Astrocyte (in vitro differentiated cells and primary cell): ENCODE measurements at regions not wholly inside any gene's neighbourhood (a gene's known extent, or its start where the extent isn't known, plus 50 kb on each side); places are given as distances from the start of the nearest gene placed in this dataset.

Experiments
- DNase-seq: peaks from one replicate; pipeline ENCODE4 v3.0.0-alpha.2; 2010; ENCODE audit warnings: low read depth
- FAIRE-seq: peaks from 2 replicates; lab custom pipeline; 2011; peaks lifted over from hg19 to GRCh38; lab: Jason Lieb, UNC
- H2AFZ ChIP-seq: 2 replicates; pipeline ENCODE4 v1.6.0; 2012; ENCODE audit warnings: low read depth, low read length, inconsistent platforms
- H3K27ac ChIP-seq: 2 replicates; pipeline ENCODE4 v1.5.1; 2011; ENCODE audit warnings: low read depth, low read length, inconsistent platforms
- H3K27me3 ChIP-seq: 2 replicates; pipeline ENCODE4 v1.6.0; 2011; ENCODE audit warnings: low read length, inconsistent platforms; ENCODE audit not compliant: insufficient read depth
- H3K36me3 ChIP-seq: 2 replicates; pipeline ENCODE4 v1.5.1; 2011; ENCODE audit warnings: low read length, inconsistent platforms; ENCODE audit not compliant: insufficient read depth
- H3K4me1 ChIP-seq: 2 replicates; pipeline ENCODE4 v1.5.1; 2011; ENCODE audit warnings: low read length, inconsistent platforms; ENCODE audit not compliant: insufficient read depth
- H3K4me2 ChIP-seq: 2 replicates; pipeline ENCODE4 v1.6.0; 2012; ENCODE audit warnings: low read length, inconsistent platforms
- H3K4me3 ChIP-seq: 2 replicates; pipeline ENCODE4 v1.5.1; 2011; ENCODE audit warnings: low read depth, mild to moderate bottlenecking, low read length, inconsistent platforms; ENCODE audit not compliant: insufficient read depth
- H3K79me2 ChIP-seq: 2 replicates; pipeline ENCODE4 v1.6.0; 2012; ENCODE audit warnings: mild to moderate bottlenecking, low read length, inconsistent platforms; ENCODE audit not compliant: insufficient read depth
- H3K9ac ChIP-seq: 2 replicates; pipeline ENCODE4 v1.6.0; 2012; ENCODE audit warnings: mild to moderate bottlenecking, low read length, inconsistent platforms
- H3K9me3 ChIP-seq: 2 replicates; pipeline ENCODE4 v1.5.1; 2012; ENCODE audit warnings: low read depth, mild to moderate bottlenecking, low read length, inconsistent platforms; ENCODE audit not compliant: insufficient read depth
- H4K20me1 ChIP-seq: 2 replicates; pipeline ENCODE4 v1.6.0; 2012; ENCODE audit warnings: low read length, inconsistent platforms; ENCODE audit not compliant: insufficient read depth
- H3K27ac Mint-ChIP-seq: one replicate; pipeline ENCODE4 v1.8.0; 2021; ENCODE audit warnings: mild to moderate bottlenecking, mixed read lengths; ENCODE audit not compliant: unreplicated experiment
- H3K27me3 Mint-ChIP-seq: one replicate; pipeline ENCODE4 v1.8.0; 2021; ENCODE audit warnings: low read depth, mixed read lengths; ENCODE audit not compliant: unreplicated experiment
- H3K36me3 Mint-ChIP-seq: one replicate; pipeline ENCODE4 v1.8.0; 2021; ENCODE audit warnings: low read depth, mixed read lengths; ENCODE audit not compliant: unreplicated experiment
- H3K4me1 Mint-ChIP-seq: one replicate; pipeline ENCODE4 v1.8.0; 2021; ENCODE audit warnings: low read depth, mixed read lengths; ENCODE audit not compliant: unreplicated experiment
- H3K4me3 Mint-ChIP-seq: one replicate; pipeline ENCODE4 v1.8.0; 2021; ENCODE audit warnings: mild to moderate bottlenecking, moderate library complexity, mixed read lengths; ENCODE audit not compliant: unreplicated experiment
- H3K9me3 Mint-ChIP-seq: one replicate; pipeline ENCODE4 v1.8.0; 2021; ENCODE audit warnings: mild to moderate bottlenecking, mixed read lengths; ENCODE audit not compliant: unreplicated experiment
- EZH2 ChIP-seq: IDR thresholded peaks from 2 replicates; pipeline ENCODE4 v1.6.1; 2012; ENCODE audit warnings: mild to moderate bottlenecking, low read length, inconsistent platforms; ENCODE audit not compliant: insufficient read depth
- TF ChIP-seq, protein P1 (sequence below): IDR thresholded peaks from 2 replicates; pipeline ENCODE4 v1.5.1; 2011; ENCODE audit warnings: low read depth, mild to moderate bottlenecking, inconsistent platforms, low read length, moderate library complexity; ENCODE audit not compliant: insufficient read depth

DNA sequence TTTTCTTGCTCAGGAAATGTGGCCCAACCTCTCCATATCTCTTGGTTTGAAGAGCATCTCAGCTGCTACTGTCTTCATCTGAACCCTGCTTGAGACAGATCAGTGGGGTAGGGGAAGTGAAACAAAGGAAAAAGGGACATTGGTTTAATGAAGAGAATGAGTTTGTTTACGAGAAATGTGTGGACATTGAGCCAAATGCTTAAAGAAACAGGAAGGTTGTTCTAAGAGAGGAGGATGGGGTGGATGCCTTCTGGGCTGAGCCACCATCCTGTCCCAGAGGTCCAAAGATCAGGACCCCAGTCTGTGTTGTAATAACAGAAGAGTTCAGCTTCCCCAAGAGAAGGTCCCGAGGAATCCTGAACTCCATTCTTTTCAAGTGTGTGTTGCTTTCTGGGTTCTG, 369.7 kb downstream of the INSC start:
- Histone ChIP-seq H3K4me1 (no peaks in the 10 kb centered on the region), H3K27ac (no peak overlapping the region), H3K9ac (no peak overlapping the region), H3K79me2 (no peaks in the 10 kb centered on the region), H3K36me3 (no peaks in the 10 kb centered on the region), H4K20me1 (no peaks in the 10 kb centered on the region), H2AFZ (no peak overlapping the region), H3K4me2 (no peak overlapping the region), H3K9me3 (no peaks in the 10 kb centered on the region), H3K4me3 (no peak overlapping the region), H3K27me3 (no peaks in the 10 kb centered on the region)
- Mint-ChIP-seq H3K4me1 (no peaks in the 10 kb centered on the region), H3K27me3 (peaks cover 9% of the 10 kb centered on the region), H3K27ac (no peak overlapping the region), H3K36me3 (no peaks in the 10 kb centered on the region), H3K4me3 (no peak overlapping the region), H3K9me3 (no peaks in the 10 kb centered on the region)
- no peak for TF ChIP-seq EZH2
- TF ChIP-seq, protein P1, sequence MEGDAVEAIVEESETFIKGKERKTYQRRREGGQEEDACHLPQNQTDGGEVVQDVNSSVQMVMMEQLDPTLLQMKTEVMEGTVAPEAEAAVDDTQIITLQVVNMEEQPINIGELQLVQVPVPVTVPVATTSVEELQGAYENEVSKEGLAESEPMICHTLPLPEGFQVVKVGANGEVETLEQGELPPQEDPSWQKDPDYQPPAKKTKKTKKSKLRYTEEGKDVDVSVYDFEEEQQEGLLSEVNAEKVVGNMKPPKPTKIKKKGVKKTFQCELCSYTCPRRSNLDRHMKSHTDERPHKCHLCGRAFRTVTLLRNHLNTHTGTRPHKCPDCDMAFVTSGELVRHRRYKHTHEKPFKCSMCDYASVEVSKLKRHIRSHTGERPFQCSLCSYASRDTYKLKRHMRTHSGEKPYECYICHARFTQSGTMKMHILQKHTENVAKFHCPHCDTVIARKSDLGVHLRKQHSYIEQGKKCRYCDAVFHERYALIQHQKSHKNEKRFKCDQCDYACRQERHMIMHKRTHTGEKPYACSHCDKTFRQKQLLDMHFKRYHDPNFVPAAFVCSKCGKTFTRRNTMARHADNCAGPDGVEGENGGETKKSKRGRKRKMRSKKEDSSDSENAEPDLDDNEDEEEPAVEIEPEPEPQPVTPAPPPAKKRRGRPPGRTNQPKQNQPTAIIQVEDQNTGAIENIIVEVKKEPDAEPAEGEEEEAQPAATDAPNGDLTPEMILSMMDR = no peak
- no peak for DNase-seq
- no peak for FAIRE-seq

GRCh38 chr11:15485432-15485831, 370.7 kb downstream of the INSC start:
- no peak overlapping the region for H3K4me3 ChIP-seq
- no peak for FAIRE-seq
- no peak overlapping the region for H3K9ac ChIP-seq
- no peaks in the 10 kb centered on the region for H3K9me3 Mint-ChIP-seq
- H3K4me1 Mint-ChIP-seq = no peaks in the 10 kb centered on the region
- H3K27ac ChIP-seq = no peak overlapping the region
- TF ChIP-seq, protein P1 = no peak
- no peak for TF ChIP-seq EZH2
- H4K20me1 ChIP-seq = no peaks in the 10 kb centered on the region
- H3K9me3 ChIP-seq = no peaks in the 10 kb centered on the region
- H3K4me2 ChIP-seq = no peak overlapping the region
- H3K4me1 ChIP-seq = no peaks in the 10 kb centered on the region
- H3K36me3 Mint-ChIP-seq = no peaks in the 10 kb centered on the region
- H3K79me2 ChIP-seq = no peaks in the 10 kb centered on the region
- no peaks in the 10 kb centered on the region for H3K36me3 ChIP-seq
- no peak overlapping the region for H3K27ac Mint-ChIP-seq
- H2AFZ ChIP-seq = no peak overlapping the region
- no peaks in the 10 kb centered on the region for H3K27me3 ChIP-seq
- H3K4me3 Mint-ChIP-seq = no peak overlapping the region
- no peak for DNase-seq
- peaks cover 11% of the 10 kb centered on the region for H3K27me3 Mint-ChIP-seq

DNA sequence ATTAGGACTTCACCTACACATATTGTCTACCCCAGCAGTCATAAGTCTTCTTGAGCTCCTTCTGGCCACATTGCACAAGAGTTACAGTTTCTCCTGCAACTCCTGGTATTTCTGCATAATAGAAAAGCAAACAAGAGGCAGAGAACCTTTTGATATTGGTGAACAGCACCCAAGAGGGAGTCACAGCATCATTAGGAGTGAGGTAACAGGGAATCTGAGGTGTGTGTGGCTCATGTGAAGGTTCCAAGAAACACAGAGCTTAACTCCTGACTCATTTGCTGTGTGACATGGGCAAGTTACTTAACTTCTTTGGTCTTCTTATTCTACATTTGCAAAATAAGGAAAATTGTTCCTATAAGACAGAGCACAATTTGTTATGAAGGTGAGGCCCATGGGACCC, 374.6 kb downstream of the INSC start:
- DNase-seq = no peak
- H3K4me1 ChIP-seq = no peaks in the 10 kb centered on the region
- no peaks in the 10 kb centered on the region for H3K9me3 ChIP-seq
- no peak overlapping the region for H3K9ac ChIP-seq
- no peak overlapping the region for H3K4me3 ChIP-seq
- H3K9me3 Mint-ChIP-seq = no peaks in the 10 kb centered on the region
- H4K20me1 ChIP-seq = no peaks in the 10 kb centered on the region
- TF ChIP-seq, protein P1 = no peak
- no peak for TF ChIP-seq EZH2
- no peak for FAIRE-seq
- H3K27ac ChIP-seq = no peak overlapping the region
- H3K4me1 Mint-ChIP-seq = peaks cover 19% of the 10 kb centered on the region
- H3K27me3 Mint-ChIP-seq = peaks cover 4% of the 10 kb centered on the region
- H3K27me3 ChIP-seq = no peaks in the 10 kb centered on the region
- no peaks in the 10 kb centered on the region for H3K36me3 Mint-ChIP-seq
- H3K4me2 ChIP-seq = no peak overlapping the region
- no peak overlapping the region for H3K27ac Mint-ChIP-seq
- H2AFZ ChIP-seq = no peak overlapping the region
- H3K79me2 ChIP-seq = no peaks in the 10 kb centered on the region
- no peak overlapping the region for H3K4me3 Mint-ChIP-seq
- no peaks in the 10 kb centered on the region for H3K36me3 ChIP-seq
